Breast epithelium (tissue), 4 donors: ENCODE measurements at regions not wholly inside any gene's neighbourhood (a gene's known extent, or its start where the extent isn't known, plus 50 kb on each side); places are given as distances from the start of the nearest gene placed in this dataset.

Source experiments
- DNase-seq, 2 donors: peaks; one replicate each; pipeline ENCODE4 v3.0.0-alpha.2; 2019; ENCODE audit warnings: low spot score in 2 of 2
- H3K27ac ChIP-seq, 2 donors: fragments of 200-600 bp; sonication (generic) in 1 of 2; one replicate each; pipeline ENCODE4 v1.5.1; 2016 to 2019; ENCODE audit warnings: mild to moderate bottlenecking in 1 of 2
- H3K27me3 ChIP-seq, 2 donors: fragments of 200-600 bp; sonication (generic) in 1 of 2; one replicate each; pipeline versions ENCODE4 v1.5.1 to v1.6.0; 2017 to 2019; ENCODE audit warnings: control low read depth in 1 of 2, mild to moderate bottlenecking in 1 of 2
- H3K36me3 ChIP-seq: fragments of 200-600 bp; one replicate; pipeline ENCODE4 v1.5.1; 2019
- H3K4me1 ChIP-seq, 2 donors: fragments of 200-600 bp; sonication (generic); one replicate each; pipeline ENCODE4 v1.5.1; 2016 to 2019; ENCODE audit warnings: control low read depth in 1 of 2
- H3K4me3 ChIP-seq, 3 donors: fragments of 200-600 bp; sonication (generic); 1 replicate in 2 of 3; 2 replicates in 1 of 3; pipeline ENCODE4 v1.5.1; 2016 to 2019; ENCODE audit warnings: mild to moderate bottlenecking in 3 of 3, moderate library complexity in 2 of 3
- H3K9me3 ChIP-seq, 2 donors: fragments of 200-600 bp; sonication (generic) in 1 of 2; one replicate each; pipeline ENCODE4 v1.5.1; 2016 to 2019; ENCODE audit warnings: control low read depth in 1 of 2
- POLR2A ChIP-seq: fragments of 450-650 bp; IDR thresholded peaks from one replicate; pipeline ENCODE4 v1.6.1; 2016; ENCODE audit warnings: antibody characterized with exemption, mild to moderate bottlenecking, moderate library complexity
- POLR2AphosphoS5 ChIP-seq, 3 donors: sonication (generic); formaldehyde crosslinking; IDR thresholded peaks; one replicate each; pipeline ENCODE4 v1.6.1; 2017; ENCODE audit warnings: antibody characterized with exemption in 3 of 3
- intact Hi-C: fragments of 100-400 bp; cut with DNase I; formaldehyde crosslinking; loops from one replicate; pipeline ENCODE4 v1.15.1; 2023; ENCODE audit warnings: low total_unique reads
- TF ChIP-seq, protein P1 (sequence below), 3 donors: fragments of 450-650 bp; IDR thresholded peaks; one replicate each; pipeline ENCODE4 v1.5.1; 2016 to 2017; ENCODE audit warnings: antibody characterized with exemption in 3 of 3, mild to moderate bottlenecking in 3 of 3, moderate library complexity in 3 of 3

DNA sequence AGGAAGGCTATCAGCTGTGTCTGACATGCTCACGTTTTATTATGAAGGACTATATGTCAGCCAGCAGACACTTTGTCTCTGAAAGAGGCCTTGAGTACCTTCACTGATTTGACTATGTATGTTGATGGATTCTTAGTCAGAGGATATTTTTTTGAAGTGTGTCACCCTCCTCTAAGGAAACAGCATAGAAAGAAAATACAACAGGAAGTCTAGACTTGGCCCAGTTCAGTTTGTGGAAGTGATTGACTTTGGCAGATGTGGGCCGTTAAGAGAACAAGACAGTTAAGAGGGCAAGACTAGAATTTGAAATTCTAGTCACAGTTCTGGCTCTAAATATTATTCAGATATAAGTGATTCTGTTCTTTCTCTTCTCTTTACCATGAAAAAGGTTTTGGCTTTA is 471.5 kb downstream of the CDH8 start:
- no peak for DNase-seq
- no peak overlapping the region for H3K4me3 ChIP-seq
- H3K27ac ChIP-seq = no peak overlapping the region
- no peaks in the 10 kb centered on the region for H3K36me3 ChIP-seq
- H3K4me1 ChIP-seq = no peaks in the 10 kb centered on the region
- no peaks in the 10 kb centered on the region for H3K27me3 ChIP-seq
- H3K9me3 ChIP-seq = no peaks in the 10 kb centered on the region
- intact Hi-C loops = no loop called here
- TF ChIP-seq POLR2AphosphoS5 (IDR thresholded peaks at IDR 0.05) = no peak
- TF ChIP-seq, protein P1, sequence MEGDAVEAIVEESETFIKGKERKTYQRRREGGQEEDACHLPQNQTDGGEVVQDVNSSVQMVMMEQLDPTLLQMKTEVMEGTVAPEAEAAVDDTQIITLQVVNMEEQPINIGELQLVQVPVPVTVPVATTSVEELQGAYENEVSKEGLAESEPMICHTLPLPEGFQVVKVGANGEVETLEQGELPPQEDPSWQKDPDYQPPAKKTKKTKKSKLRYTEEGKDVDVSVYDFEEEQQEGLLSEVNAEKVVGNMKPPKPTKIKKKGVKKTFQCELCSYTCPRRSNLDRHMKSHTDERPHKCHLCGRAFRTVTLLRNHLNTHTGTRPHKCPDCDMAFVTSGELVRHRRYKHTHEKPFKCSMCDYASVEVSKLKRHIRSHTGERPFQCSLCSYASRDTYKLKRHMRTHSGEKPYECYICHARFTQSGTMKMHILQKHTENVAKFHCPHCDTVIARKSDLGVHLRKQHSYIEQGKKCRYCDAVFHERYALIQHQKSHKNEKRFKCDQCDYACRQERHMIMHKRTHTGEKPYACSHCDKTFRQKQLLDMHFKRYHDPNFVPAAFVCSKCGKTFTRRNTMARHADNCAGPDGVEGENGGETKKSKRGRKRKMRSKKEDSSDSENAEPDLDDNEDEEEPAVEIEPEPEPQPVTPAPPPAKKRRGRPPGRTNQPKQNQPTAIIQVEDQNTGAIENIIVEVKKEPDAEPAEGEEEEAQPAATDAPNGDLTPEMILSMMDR (IDR thresholded peaks at IDR 0.05) = no peak
- no peak for TF ChIP-seq POLR2A

DNA sequence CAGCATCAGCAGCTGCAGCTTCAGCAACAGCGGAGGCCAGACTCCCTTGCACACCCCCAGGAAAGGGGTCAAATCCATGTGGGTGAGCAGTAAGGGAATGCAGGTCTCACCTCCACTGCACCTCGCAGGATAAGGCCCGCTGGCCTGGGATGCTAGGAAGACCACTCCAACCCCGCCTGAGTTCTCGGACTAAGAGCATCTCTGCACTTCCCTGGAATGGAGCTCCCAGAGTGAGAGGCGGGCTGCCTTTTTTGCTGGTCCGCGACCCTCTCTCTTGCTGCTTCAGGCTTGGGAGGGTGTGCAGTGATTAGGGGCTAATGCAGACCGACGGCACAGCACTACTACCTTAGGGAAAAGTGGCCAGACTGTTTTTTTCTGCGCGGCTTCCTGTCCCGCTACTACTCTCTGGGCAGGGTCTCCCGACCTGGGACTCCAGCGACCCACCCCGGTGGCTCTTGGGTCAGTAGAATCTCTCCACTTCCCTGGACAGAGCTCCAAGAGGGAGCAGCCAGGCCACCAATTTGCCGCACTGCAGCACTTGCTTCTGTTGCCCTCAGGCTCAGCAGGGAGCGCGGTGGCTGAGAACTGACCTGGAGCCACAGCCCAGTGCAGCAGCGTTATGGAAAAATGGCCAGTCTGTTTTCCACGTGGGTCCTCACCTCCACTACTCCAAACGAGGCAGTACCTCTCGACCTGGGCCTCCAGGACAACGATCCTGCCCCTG is 480.4 kb downstream of the CDH8 start:
- no peak for DNase-seq
- TF ChIP-seq, protein P1 (IDR thresholded peaks at IDR 0.05) = no peak
- no peaks in the 10 kb centered on the region for H3K27me3 ChIP-seq
- H3K4me1 ChIP-seq = no peaks in the 10 kb centered on the region
- H3K4me3 ChIP-seq = no peak overlapping the region
- intact Hi-C loops = no loop called here
- H3K27ac ChIP-seq = no peak overlapping the region
- H3K36me3 ChIP-seq = no peaks in the 10 kb centered on the region
- no peaks in the 10 kb centered on the region for H3K9me3 ChIP-seq

DNA sequence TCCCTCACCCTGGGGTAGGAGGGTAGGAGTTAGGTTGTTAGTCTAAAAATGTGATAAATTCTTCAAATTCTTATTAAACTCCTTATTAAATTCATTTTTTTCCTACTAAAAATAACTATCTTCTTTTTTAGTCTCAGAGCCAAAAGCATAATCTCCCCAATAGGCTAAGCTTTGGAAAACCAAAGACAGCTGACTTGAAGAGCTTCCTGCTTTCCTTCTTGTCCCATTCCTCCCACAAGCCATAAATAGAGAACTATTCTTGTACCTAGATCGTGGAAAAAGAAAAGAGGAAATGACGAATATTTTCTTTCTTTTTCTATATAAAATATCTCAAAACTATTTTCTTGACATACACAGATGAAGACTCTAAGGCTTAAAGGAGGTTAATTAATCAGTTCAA is 486.9 kb downstream of the CDH8 start:
- Histone ChIP-seq H3K9me3 (no peaks in the 10 kb centered on the region), H3K27me3 (no peaks in the 10 kb centered on the region), H3K36me3 (no peaks in the 10 kb centered on the region), H3K4me1 (no peaks in the 10 kb centered on the region), H3K4me3 (no peak overlapping the region), H3K27ac (no peak overlapping the region)
- TF ChIP-seq POLR2A (no peak), POLR2AphosphoS5 (IDR thresholded peaks at IDR 0.05) (no peak)
- TF ChIP-seq, protein P1 (IDR thresholded peaks at IDR 0.05) = no peak
- DNase-seq = no peak
- intact Hi-C loops = no loop called here

DNA sequence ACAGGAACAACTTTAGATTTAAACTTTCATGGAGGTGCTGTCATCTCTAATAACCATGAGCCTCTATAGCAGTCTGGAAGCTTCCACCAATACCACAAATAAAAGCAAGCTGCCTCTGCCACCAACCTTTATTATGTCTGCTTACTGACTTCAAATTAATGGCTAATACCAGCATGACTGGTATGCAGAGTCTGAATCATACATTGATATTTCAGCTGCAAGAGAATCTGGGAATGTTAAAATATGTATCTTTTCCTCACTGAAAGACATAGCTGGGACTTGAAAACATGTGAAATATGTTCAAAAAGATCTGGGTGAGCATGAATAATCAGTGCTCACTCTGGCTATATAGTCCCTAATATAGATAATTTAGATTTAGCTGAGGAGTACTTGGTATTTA is 488.6 kb downstream of the CDH8 start:
- no peaks in the 10 kb centered on the region for H3K9me3 ChIP-seq
- intact Hi-C loops = no loop called here
- H3K4me1 ChIP-seq = no peaks in the 10 kb centered on the region
- no peak overlapping the region for H3K4me3 ChIP-seq
- TF ChIP-seq POLR2A (no peak), POLR2AphosphoS5 (IDR thresholded peaks at IDR 0.05) (no peak)
- TF ChIP-seq, protein P1 (IDR thresholded peaks at IDR 0.05) = no peak
- H3K27ac ChIP-seq = no peak overlapping the region
- no peaks in the 10 kb centered on the region for H3K36me3 ChIP-seq
- no peaks in the 10 kb centered on the region for H3K27me3 ChIP-seq
- DNase-seq = no peak

DNA sequence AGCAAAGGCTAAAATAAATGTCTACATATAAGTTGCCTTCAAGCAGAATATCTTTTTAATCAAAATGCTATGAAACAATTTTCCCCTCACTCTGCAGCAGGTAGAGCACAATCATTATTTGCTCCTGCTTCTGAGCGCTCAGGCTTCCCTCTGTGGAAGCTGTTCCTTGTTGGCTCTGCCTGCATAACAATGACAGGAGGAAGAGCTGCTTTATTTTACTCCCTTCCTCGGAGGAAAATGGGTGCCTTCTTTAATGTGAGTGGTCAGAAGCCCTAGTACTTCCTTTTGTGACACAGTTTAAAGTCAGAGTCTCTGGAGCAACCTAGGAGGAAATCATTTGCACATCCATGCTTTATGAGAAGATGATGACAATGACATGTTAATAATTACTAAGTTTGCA is 492.1 kb downstream of the CDH8 start:
- H3K27me3 ChIP-seq = no peaks in the 10 kb centered on the region
- no peaks in the 10 kb centered on the region for H3K9me3 ChIP-seq
- no peaks in the 10 kb centered on the region for H3K4me1 ChIP-seq

More for the DNA sequence above, 492.1 kb downstream of the CDH8 start:
- intact Hi-C loops = no loop called here
- no peak for DNase-seq
- Histone ChIP-seq H3K4me3 (no peak overlapping the region), H3K27ac (no peak overlapping the region), H3K36me3 (no peaks in the 10 kb centered on the region)
- TF ChIP-seq POLR2A (no peak), POLR2AphosphoS5 (IDR thresholded peaks at IDR 0.05) (no peak)
- TF ChIP-seq, protein P1 (IDR thresholded peaks at IDR 0.05) = no peak
